ENCODE measurements at regions not wholly inside any gene's neighbourhood (a gene's known extent, or its start where the extent isn't known, plus 50 kb on each side); places are given as distances from the start of the nearest gene placed in this dataset.

DNA sequence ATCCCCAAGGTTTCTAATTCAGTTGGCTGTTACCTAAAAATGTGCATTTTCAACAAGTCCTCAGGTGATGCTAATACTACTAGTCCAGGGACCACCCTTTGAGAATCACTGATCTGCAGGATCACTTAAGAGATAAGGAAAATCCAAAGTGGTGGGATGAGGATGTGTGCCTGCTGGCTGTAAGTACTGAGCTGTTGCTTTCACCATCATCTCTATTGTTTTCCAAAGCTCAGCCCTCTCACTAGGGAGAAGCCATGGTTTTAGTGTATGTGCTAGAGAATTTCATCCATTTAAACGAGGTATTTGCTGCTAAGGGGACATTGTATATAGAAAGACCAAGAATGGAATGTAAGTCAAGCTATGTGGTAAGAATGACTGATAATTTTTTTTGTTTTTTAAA is 202.3 kb downstream of the KIF21A start:
- no peaks in the 10 kb centered on the region for H3K4me1 ChIP-seq (ENCODE audit: low read length)
- H3K9me2 ChIP-seq (replicated peaks; ENCODE audit: insufficient read depth, low read length), result no peaks in the 10 kb centered on the region
- H3K27ac ChIP-seq (ENCODE audit: low read length), result no peak overlapping the region
- H3K4me2 ChIP-seq (ENCODE audit: low read depth, low read length, poor library complexity, severe bottlenecking), result no peak overlapping the region
- H3K9ac ChIP-seq (ENCODE audit: low read length), result no peak overlapping the region
- no peaks in the 10 kb centered on the region for H3K27me3 ChIP-seq (ENCODE audit: low read length)
- H4K20me1 ChIP-seq (ENCODE audit: insufficient read depth, low read depth, low read length), result no peaks in the 10 kb centered on the region
- H3K4me3 ChIP-seq (ENCODE audit: low read length), result no peak overlapping the region
- no peaks in the 10 kb centered on the region for H3K79me2 ChIP-seq (ENCODE audit: low read length)
- no peaks in the 10 kb centered on the region for H3K36me3 ChIP-seq (ENCODE audit: insufficient read depth, low read length)
- H3K9me3 ChIP-seq (ENCODE audit: low read length), result peaks cover 5% of the 10 kb centered on the region; the same call in 1 of the 2 replicates
- DNase-seq, result no peak
- H2AFZ ChIP-seq (ENCODE audit: low read length), result no peak overlapping the region

DNA sequence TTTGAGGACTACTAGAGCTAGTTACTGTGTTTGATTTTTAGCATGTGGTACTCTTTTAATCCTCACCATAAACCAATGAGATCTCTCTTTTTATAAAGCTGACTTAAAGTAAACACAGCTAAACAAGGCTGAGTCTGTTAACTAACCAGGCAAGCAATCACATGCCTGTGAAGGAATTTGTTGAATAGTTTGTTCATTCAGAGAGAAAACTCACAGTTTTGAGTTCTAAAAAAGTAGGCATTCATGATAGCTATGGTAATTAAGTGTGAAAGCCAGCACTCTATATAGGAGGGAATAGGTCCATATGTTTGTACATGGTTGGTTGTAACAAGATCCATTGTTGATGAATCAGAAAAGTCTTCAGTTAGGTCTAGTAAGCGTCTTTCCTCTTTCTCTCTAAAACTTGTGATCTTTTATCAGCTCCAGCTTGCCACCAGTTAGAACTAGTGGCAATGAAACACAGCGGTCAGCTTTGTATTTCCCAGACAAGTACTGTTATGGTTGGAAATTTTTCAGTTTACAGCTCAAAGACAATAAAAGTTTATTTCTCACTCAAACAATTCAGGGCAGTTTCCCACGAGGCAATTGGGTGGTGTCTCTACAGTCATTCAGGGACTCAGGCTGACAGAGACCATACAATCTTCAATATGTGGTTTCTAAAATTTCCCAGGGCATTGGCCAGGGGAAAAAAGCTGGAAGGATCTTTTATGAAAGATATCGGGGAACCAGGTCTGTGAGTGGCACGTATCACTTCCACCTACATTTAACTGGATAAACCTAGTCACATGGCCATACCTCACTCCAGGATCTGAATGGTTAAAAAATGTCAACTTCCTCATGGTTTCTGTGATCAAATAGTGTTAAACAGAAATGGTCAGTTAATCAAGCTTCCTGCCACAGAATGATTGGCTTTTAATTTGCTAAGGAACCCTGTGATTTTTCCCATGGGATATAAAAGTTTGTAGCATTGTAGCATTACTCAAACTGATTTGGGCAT is 203.1 kb downstream of the KIF21A start:
- no peaks in the 10 kb centered on the region for H3K36me3 ChIP-seq (ENCODE audit: insufficient read depth, low read length)
- H3K4me1 ChIP-seq (ENCODE audit: low read length), result no peaks in the 10 kb centered on the region
- H4K20me1 ChIP-seq (ENCODE audit: insufficient read depth, low read depth, low read length), result no peaks in the 10 kb centered on the region
- H3K9me3 ChIP-seq (ENCODE audit: low read length), result peaks cover 2% of the 10 kb centered on the region; the same call in 1 of the 2 replicates
- H3K4me3 ChIP-seq (ENCODE audit: low read length), result no peak overlapping the region
- no peaks in the 10 kb centered on the region for H3K79me2 ChIP-seq (ENCODE audit: low read length)
- DNase-seq, result no peak
- H3K27ac ChIP-seq (ENCODE audit: low read length), result no peak overlapping the region
- H3K27me3 ChIP-seq (ENCODE audit: low read length), result no peaks in the 10 kb centered on the region
- no peaks in the 10 kb centered on the region for H3K9me2 ChIP-seq (replicated peaks; ENCODE audit: insufficient read depth, low read length)
- no peak overlapping the region for H3K9ac ChIP-seq (ENCODE audit: low read length)
- no peak overlapping the region for H2AFZ ChIP-seq (ENCODE audit: low read length)
- no peak overlapping the region for H3K4me2 ChIP-seq (ENCODE audit: low read depth, low read length, poor library complexity, severe bottlenecking)

DNA sequence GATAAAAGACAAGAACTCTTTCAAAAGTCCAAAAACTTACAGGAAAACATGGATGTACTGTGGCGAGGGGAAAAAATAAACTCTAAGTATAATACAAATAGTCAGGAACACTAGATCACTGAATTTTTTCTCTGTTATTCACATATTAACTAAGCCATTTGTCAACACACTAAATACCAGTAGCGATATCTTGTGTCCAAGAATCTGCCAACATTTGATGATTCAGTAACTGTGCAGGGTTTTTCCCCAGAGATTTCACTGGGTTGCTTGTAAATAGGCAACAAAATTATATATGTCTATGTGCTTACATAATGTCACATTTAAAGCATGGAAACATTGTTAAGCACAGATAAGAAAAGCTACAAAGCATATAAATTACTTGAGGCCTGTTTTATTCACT is 205.9 kb downstream of the KIF21A start:
- Histone ChIP-seq H3K79me2 (ENCODE audit: low read length) (no peaks in the 10 kb centered on the region), H3K27me3 (ENCODE audit: low read length) (no peaks in the 10 kb centered on the region), H3K9me3 (ENCODE audit: low read length) (no peaks in the 10 kb centered on the region), H3K27ac (ENCODE audit: low read length) (no peak overlapping the region), H3K4me1 (ENCODE audit: low read length) (no peaks in the 10 kb centered on the region), H4K20me1 (ENCODE audit: insufficient read depth, low read depth, low read length) (no peaks in the 10 kb centered on the region), H3K9me2 (replicated peaks; ENCODE audit: insufficient read depth, low read length) (no peaks in the 10 kb centered on the region), H3K4me3 (ENCODE audit: low read length) (no peak overlapping the region), H3K36me3 (ENCODE audit: insufficient read depth, low read length) (no peaks in the 10 kb centered on the region), H3K9ac (ENCODE audit: low read length) (no peak overlapping the region), H2AFZ (ENCODE audit: low read length) (no peak overlapping the region), H3K4me2 (ENCODE audit: low read depth, low read length, poor library complexity, severe bottlenecking) (no peak overlapping the region)
- no peak for DNase-seq

DNA sequence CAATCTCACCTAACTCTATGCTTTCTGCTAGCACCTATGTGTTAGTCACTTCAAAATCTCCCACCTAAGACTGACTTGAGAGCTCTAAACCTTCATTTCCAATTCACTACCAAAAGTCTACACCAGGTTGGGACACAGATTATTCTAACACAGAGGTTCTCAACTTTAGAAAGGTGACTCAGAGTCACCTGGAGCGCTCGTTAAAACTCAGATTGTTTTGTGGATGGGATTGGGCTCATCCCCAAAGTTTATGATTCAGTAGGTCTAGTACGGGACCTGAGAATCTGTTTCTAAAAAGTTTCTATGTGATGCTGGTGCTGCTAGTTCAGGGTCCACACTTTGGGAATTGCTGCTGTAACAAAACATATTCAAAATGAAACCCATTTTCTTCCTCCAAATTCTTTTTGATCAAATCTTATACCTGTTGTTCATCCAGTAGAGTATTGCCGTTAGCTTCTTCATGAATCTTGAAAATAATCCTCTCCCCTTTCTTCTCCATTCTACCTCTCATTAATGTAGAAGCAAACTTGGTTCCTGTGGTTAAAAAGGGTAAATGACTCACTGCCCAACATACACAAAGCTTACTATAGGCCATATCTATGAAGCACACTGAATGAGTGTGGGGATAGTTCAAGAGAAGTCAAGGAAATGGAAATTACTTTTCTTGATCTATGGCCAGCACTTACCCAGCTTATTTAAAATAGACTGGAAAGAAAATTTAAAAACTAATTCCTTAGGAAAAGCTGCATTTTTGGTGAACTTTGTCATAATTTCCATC is 206.7 kb downstream of the KIF21A start:
- no peaks in the 10 kb centered on the region for H3K36me3 ChIP-seq (ENCODE audit: insufficient read depth, low read length)

GRCh38 chr12:39230086-39230485 is 212.8 kb downstream of the KIF21A start:
- no peaks in the 10 kb centered on the region for H4K20me1 ChIP-seq (ENCODE audit: insufficient read depth, low read depth, low read length)
- H3K36me3 ChIP-seq (ENCODE audit: insufficient read depth, low read length), result no peaks in the 10 kb centered on the region
- H3K27ac ChIP-seq (ENCODE audit: low read length), result no peak overlapping the region
- H3K4me1 ChIP-seq (ENCODE audit: low read length), result no peaks in the 10 kb centered on the region
- no peaks in the 10 kb centered on the region for H3K9me2 ChIP-seq (replicated peaks; ENCODE audit: insufficient read depth, low read length)
- DNase-seq, result no peak
- H3K79me2 ChIP-seq (ENCODE audit: low read length), result no peaks in the 10 kb centered on the region
- peaks cover 5% of the 10 kb centered on the region; the same call in 1 of the 2 replicates for H3K9me3 ChIP-seq (ENCODE audit: low read length)
- no peaks in the 10 kb centered on the region for H3K27me3 ChIP-seq (ENCODE audit: low read length)
- no peak overlapping the region for H2AFZ ChIP-seq (ENCODE audit: low read length)
- no peak overlapping the region for H3K9ac ChIP-seq (ENCODE audit: low read length)
- no peak overlapping the region for H3K4me2 ChIP-seq (ENCODE audit: low read depth, low read length, poor library complexity, severe bottlenecking)
- no peak overlapping the region for H3K4me3 ChIP-seq (ENCODE audit: low read length)

More for the DNA sequence above, 206.7 kb downstream of the KIF21A start:
- Histone ChIP-seq H3K9me3 (ENCODE audit: low read length) (peaks cover 2% of the 10 kb centered on the region; the same call in 1 of the 2 replicates), H3K9me2 (replicated peaks; ENCODE audit: insufficient read depth, low read length) (no peaks in the 10 kb centered on the region), H3K4me2 (ENCODE audit: low read depth, low read length, poor library complexity, severe bottlenecking) (no peak overlapping the region), H3K4me3 (ENCODE audit: low read length) (no peak overlapping the region), H3K4me1 (ENCODE audit: low read length) (no peaks in the 10 kb centered on the region), H3K27ac (ENCODE audit: low read length) (no peak overlapping the region), H3K27me3 (ENCODE audit: low read length) (no peaks in the 10 kb centered on the region), H3K9ac (ENCODE audit: low read length) (no peak overlapping the region), H3K79me2 (ENCODE audit: low read length) (no peaks in the 10 kb centered on the region), H2AFZ (ENCODE audit: low read length) (no peak overlapping the region), H4K20me1 (ENCODE audit: insufficient read depth, low read depth, low read length) (no peaks in the 10 kb centered on the region)
- no peak for DNase-seq

GRCh38 chr12:39227218-39227617 is 215.7 kb downstream of the KIF21A start:
- Histone ChIP-seq H3K27ac (ENCODE audit: low read length) (no peak overlapping the region), H3K4me1 (ENCODE audit: low read length) (no peaks in the 10 kb centered on the region), H3K36me3 (ENCODE audit: insufficient read depth, low read length) (no peaks in the 10 kb centered on the region), H3K4me2 (ENCODE audit: low read depth, low read length, poor library complexity, severe bottlenecking) (no peak overlapping the region), H2AFZ (ENCODE audit: low read length) (no peak overlapping the region), H3K27me3 (ENCODE audit: low read length) (no peaks in the 10 kb centered on the region), H4K20me1 (ENCODE audit: insufficient read depth, low read depth, low read length) (no peaks in the 10 kb centered on the region), H3K9me2 (replicated peaks; ENCODE audit: insufficient read depth, low read length) (no peaks in the 10 kb centered on the region), H3K79me2 (ENCODE audit: low read length) (no peaks in the 10 kb centered on the region), H3K4me3 (ENCODE audit: low read length) (no peak overlapping the region), H3K9ac (ENCODE audit: low read length) (no peak overlapping the region), H3K9me3 (ENCODE audit: low read length) (peaks cover 16% of the 10 kb centered on the region; the same call in 1 of the 2 replicates)
- no peak for DNase-seq

DNA sequence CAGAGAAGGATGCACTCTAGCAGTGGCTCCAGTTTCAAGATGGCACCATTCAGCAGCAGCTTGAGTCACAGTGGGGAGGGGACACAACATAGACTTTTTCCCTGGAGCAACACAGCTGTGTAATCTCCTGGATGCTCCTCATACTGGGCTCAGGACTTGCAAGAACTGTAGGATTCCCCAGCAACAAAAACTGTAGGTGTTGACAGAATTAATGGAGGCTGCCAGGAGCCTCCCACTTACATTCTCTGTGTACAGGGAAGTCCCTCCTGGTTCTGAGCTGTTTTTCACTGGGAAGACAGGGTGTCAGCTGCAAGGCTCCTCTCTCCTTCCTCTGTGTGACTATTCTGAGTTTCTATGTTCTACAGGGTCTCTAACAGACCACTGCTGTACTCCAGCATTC is 217.9 kb downstream of the KIF21A start:
- Histone ChIP-seq H2AFZ (ENCODE audit: low read length) (no peak overlapping the region), H3K9me3 (ENCODE audit: low read length) (peaks cover 17% of the 10 kb centered on the region; the same call in 1 of the 2 replicates), H3K27ac (ENCODE audit: low read length) (no peak overlapping the region), H3K4me1 (ENCODE audit: low read length) (no peaks in the 10 kb centered on the region), H3K27me3 (ENCODE audit: low read length) (no peaks in the 10 kb centered on the region), H3K79me2 (ENCODE audit: low read length) (no peaks in the 10 kb centered on the region), H3K9ac (ENCODE audit: low read length) (no peak overlapping the region), H3K9me2 (replicated peaks; ENCODE audit: insufficient read depth, low read length) (no peaks in the 10 kb centered on the region), H3K36me3 (ENCODE audit: insufficient read depth, low read length) (no peaks in the 10 kb centered on the region), H3K4me3 (ENCODE audit: low read length) (no peak overlapping the region), H3K4me2 (ENCODE audit: low read depth, low read length, poor library complexity, severe bottlenecking) (no peak overlapping the region), H4K20me1 (ENCODE audit: insufficient read depth, low read depth, low read length) (no peaks in the 10 kb centered on the region)
- DNase-seq, result no peak

DNA sequence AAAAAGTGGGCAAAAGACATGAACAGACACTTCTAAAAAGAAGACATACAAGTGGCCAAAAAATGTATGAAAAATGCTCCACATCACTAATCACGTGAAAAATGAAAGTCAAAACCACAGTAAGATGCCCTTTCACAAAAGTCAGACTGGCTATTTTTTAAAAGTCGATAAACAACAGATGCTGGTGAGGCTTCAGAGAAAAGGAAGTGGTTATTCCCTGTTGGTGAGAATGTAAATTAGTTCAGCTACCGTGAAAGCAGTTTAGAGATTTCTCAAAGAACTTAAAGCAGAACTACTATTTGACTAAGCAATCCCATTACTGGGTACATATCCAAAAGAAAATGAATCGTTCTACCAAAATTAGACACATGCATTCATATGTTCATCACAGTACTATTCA is 237.0 kb downstream of the KIF21A start:
- no peak for DNase-seq
- Histone ChIP-seq H2AFZ (ENCODE audit: low read length) (no peak overlapping the region), H3K4me1 (ENCODE audit: low read length) (no peaks in the 10 kb centered on the region), H3K79me2 (ENCODE audit: low read length) (no peaks in the 10 kb centered on the region), H3K27ac (ENCODE audit: low read length) (no peak overlapping the region), H3K9me3 (ENCODE audit: low read length) (peaks cover 17% of the 10 kb centered on the region), H3K9ac (ENCODE audit: low read length) (no peak overlapping the region), H3K9me2 (replicated peaks; ENCODE audit: insufficient read depth, low read length) (no peaks in the 10 kb centered on the region), H3K36me3 (ENCODE audit: insufficient read depth, low read length) (no peaks in the 10 kb centered on the region), H4K20me1 (ENCODE audit: insufficient read depth, low read depth, low read length) (no peaks in the 10 kb centered on the region), H3K4me3 (ENCODE audit: low read length) (no peak overlapping the region), H3K27me3 (ENCODE audit: low read length) (no peaks in the 10 kb centered on the region), H3K4me2 (ENCODE audit: low read depth, low read length, poor library complexity, severe bottlenecking) (no peak overlapping the region)
